ENCODE measurements at regions not wholly inside any gene's neighbourhood (a gene's known extent, or its start where the extent isn't known, plus 50 kb on each side); places are given as distances from the start of the nearest gene placed in this dataset.

- CTCF ChIA-PET (ENCODE audit: partially characterized antibody) = interaction anchor here (1.0 to 12.8 kb wide), 8 partner anchors 9 to 142 kb away, joined by 3 to 199 read pairs (median 8); partner anchors contain the start of gene UNC5CL
- no peak overlapping the region for H2BK5ac ChIP-seq (ENCODE audit: low read depth, low read length)
- no peaks in the 10 kb centered on the region for H3K79me2 ChIP-seq (ENCODE audit: control insufficient read depth in 1 of 2, insufficient read depth in 2 of 2, low read length in 2 of 2)
- H3K9me3 ChIP-seq (ENCODE audit: insufficient read depth in 2 of 2, low read depth in 1 of 2, low read length in 1 of 2) = no peaks in the 10 kb centered on the region
- H2BK20ac ChIP-seq (ENCODE audit: low read length) = no peak overlapping the region
- FAIRE-seq (no peak), DNase-seq (ENCODE audit: low read depth in 1 of 2, low spot score in 2 of 2) (no peak)
- H3K4me1 ChIP-seq (replicated peaks in 1 of 4; ENCODE audit: control insufficient read depth in 3 of 4, insufficient read depth in 4 of 4, low read length in 3 of 4) = no peaks in the 10 kb centered on the region
- no peak overlapping the region for H4K91ac ChIP-seq (replicated peaks; ENCODE audit: insufficient read length, low read length)
- H3K18ac ChIP-seq (ENCODE audit: extremely low read depth, low read length) = no peak overlapping the region
- 76% methylated on average over 10 of the region's 10 CpGs; no CpG with 5 or more reads in 1 of the 2 experiments for WGBS, 2 experiments (ENCODE audit: extremely low coverage in 1 of 2, insufficient coverage in 1 of 2, insufficient read length in 1 of 2, insufficient replicate concordance in 2 of 2, low coverage in 1 of 2, low lambda C conversion rate in 2 of 2, missing lambda C conversion rate in 1 of 2)
- no peaks in the 10 kb centered on the region for H3K79me1 ChIP-seq (ENCODE audit: low read depth, low read length)
- H4K8ac ChIP-seq (ENCODE audit: extremely low read depth, insufficient read depth, low read length) = no peak overlapping the region
- no peaks in the 10 kb centered on the region for H4K20me1 ChIP-seq (replicated peaks in 1 of 2; ENCODE audit: control insufficient read depth in 1 of 2, insufficient read depth in 2 of 2, low read length in 2 of 2)
- H2AK5ac ChIP-seq (ENCODE audit: low read depth, low read length) = no peak overlapping the region
- no peak overlapping the region for H3K4me3 ChIP-seq (ENCODE audit: extremely low read depth in 1 of 4, insufficient read depth in 2 of 4, low read depth in 3 of 4, low read length in 4 of 4)
- H3K36me3 ChIP-seq (ENCODE audit: control insufficient read depth in 2 of 4, insufficient read depth in 4 of 4, low read length in 3 of 4) = no peaks in the 10 kb centered on the region
- no peak for TF ChIP-seq ASH2L (IDR thresholded peaks at IDR 0.05; ENCODE audit: low read length)
- H3K56ac ChIP-seq (replicated peaks; ENCODE audit: insufficient read length, low read depth, low read length) = no peak overlapping the region
- no peak overlapping the region for H3K4ac ChIP-seq (replicated peaks; ENCODE audit: insufficient read length, low read depth, low read length)
- POLR2A ChIA-PET (ENCODE audit: partially characterized antibody) = interaction anchor here (1.0 kb wide), 1 partner anchor 130 kb away, joined by 3 read pairs; no protein-coding TSS in a partner anchor
- H2AFZ ChIP-seq (ENCODE audit: low read length) = no peak overlapping the region
- H2BK12ac ChIP-seq (ENCODE audit: low read depth, low read length) = no peak overlapping the region
- no peak overlapping the region for H2BK15ac ChIP-seq (ENCODE audit: low read length)
- H3K4me2 ChIP-seq (ENCODE audit: insufficient read depth in 1 of 2, low read depth in 2 of 2, low read length in 2 of 2) = no peak overlapping the region
- peaks cover 0 to 10% (median 6%) of the 10 kb centered on the region in 4 experiments; a peak in 4 of 7 replicates for H3K27me3 ChIP-seq (replicated peaks in 1 of 4; ENCODE audit: control insufficient read depth in 3 of 4, extremely low read depth in 1 of 4, insufficient read depth in 3 of 4, low read length in 3 of 4)
- no peak overlapping the region for H3K9ac ChIP-seq (replicated peaks in 1 of 4; ENCODE audit: extremely low read depth in 1 of 4, low read depth in 3 of 4, low read length in 3 of 4)
- no peak overlapping the region for H2BK120ac ChIP-seq (replicated peaks; ENCODE audit: low read depth, low read length)
- H4K5ac ChIP-seq (ENCODE audit: insufficient read length, low read depth, low read length) = no peak overlapping the region
- no peak overlapping the region for H3K23ac ChIP-seq (ENCODE audit: insufficient read length)
- H3K14ac ChIP-seq (ENCODE audit: insufficient read length) = no peak overlapping the region
- no peaks in the 10 kb centered on the region for H3K23me2 ChIP-seq (ENCODE audit: low read depth, low read length)
- no peak overlapping the region for H3K27ac ChIP-seq (ENCODE audit: low read depth, low read length)
These were observed 141.5 kb downstream of the UNC5CL start for GRCh38 chr6:40897390-40898003.
